DND-41 (cell line): ENCODE measurements at regions not wholly inside any gene's neighbourhood (a gene's known extent, or its start where the extent isn't known, plus 50 kb on each side); places are given as distances from the start of the nearest gene placed in this dataset.

Experiments used
- CTCF ChIP-seq: IDR thresholded peaks from 2 replicates; pipeline ENCODE4 v1.5.1; 2012; ENCODE audit warnings: borderline replicate concordance, low read length, moderate library complexity, mild to moderate bottlenecking; ENCODE audit not compliant: poor library complexity, severe bottlenecking; ENCODE audit errors: extremely low read depth
- EZH2 ChIP-seq: IDR thresholded peaks from 3 replicates; pipeline ENCODE4 v1.6.1; 2012; ENCODE audit warnings: borderline replicate concordance, low read depth, mild to moderate bottlenecking, moderate library complexity, low read length, inconsistent platforms; ENCODE audit not compliant: severe bottlenecking

GRCh38 chr4:74531963-74532794 is 87.2 kb downstream of the AREG start:
- TF ChIP-seq CTCF = peak; percentile 51
- no peak for TF ChIP-seq EZH2
